ENCODE measurements at regions not wholly inside any gene's neighbourhood (a gene's known extent, or its start where the extent isn't known, plus 50 kb on each side); places are given as distances from the start of the nearest gene placed in this dataset.

DNA sequence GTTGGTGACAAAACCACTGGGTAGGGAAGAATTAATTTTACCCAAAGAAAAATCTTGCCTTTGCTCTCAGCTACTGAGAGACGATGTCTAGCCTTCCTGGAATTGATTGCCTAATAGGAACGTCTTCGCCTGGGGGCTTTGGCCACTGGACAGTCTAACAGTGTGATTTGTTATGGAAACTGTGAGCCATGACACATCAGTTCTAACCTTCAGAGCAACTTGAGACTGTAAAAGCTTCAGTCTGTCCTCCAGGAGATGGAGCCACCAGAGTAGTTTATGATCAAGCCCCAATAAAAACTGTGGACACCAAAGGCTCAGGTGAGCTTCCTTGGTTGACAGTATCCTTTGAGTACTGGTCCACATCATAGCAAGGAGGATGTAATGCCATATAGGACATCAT lies 235.8 kb upstream of the TMCO5A start:
- DNase-seq (ENCODE audit: low read depth) = no peak

DNA sequence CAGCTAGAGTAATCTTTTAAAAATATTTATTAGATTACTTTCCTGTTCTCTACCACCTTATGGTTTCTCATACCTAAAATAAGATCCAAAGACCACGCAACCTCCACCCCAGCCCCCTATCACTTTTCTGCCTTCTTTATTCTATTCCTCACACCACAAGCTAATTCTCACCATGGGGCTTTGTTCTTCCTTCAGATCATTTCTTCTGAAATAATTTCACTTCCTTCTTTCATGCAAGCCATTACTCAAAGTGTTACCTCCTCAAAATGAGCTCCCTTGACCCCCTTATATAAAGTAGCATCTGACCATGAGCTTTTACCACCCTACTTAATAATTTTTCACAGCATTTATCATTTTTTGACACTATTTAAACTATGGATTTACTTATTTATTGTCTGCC lies 233.2 kb upstream of the TMCO5A start:
- DNase-seq (ENCODE audit: low read depth) = no peak

DNA sequence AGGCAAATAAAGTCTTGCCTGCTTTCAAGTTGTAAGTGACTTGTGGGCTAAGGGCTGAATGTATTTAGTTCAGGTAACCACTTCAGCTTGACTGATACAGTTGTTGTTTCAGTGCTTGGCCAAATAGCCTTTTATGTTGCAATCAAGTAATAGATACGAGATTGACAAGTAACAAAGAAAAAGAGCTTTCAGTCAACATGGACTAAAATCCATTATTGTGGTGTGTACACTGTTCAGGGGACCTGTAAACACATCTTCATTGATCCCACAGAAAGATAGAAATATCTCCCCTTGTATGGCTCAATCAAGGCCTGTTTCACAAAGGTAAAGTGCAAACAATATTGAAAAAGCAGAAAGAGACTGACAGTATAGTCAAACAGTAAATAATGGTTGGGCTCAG lies 224.8 kb upstream of the TMCO5A start:
- no peak for DNase-seq (ENCODE audit: low read depth)

DNA sequence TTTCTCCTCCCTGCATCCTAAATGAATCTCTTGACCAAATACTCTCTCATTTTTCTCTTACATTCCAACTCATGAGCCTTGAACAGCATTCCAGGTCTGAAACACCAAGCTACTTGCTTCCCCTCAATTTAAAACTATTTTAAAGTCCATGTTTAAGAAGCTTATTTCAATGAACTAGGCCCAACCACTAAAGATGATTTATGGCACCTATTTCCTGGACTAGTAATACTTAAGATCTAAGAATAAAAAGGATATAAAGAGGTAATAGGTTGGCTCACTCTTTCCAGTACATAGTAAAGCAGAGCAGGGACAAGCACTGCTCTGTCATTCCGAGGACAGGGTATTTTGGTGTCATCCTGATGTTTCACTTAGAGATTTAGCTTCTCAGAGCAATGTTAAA lies 219.3 kb upstream of the TMCO5A start:
- DNase-seq (ENCODE audit: low read depth) = no peak

DNA sequence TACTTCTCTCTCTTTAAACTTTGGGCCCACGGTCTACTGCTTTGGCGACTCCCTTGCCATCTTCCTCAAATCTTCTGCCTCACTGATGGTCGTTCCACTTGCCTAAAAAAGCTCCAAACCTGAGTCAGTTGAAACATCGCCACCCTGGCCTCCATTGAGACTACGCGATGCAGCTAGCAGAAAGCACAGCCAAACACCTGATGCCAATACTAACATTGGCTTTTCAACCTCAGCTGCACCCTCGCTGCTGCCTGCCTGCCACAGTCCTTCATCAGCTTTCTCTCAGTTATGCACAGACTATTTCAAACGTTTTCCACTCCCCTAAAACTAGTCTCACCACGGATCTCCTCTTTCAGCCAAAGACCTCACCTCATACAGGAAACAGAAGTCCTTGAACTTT lies 214.2 kb upstream of the TMCO5A start:
- DNase-seq (ENCODE audit: low read depth) = no peak

GRCh38 chr15:37731146-37731746 lies 203.2 kb upstream of the TMCO5A start:
- no peak for DNase-seq (ENCODE audit: low read depth)

- DNase-seq (ENCODE audit: low read depth) = no peak
These were observed 200.8 kb upstream of the TMCO5A start for GRCh38 chr15:37733628-37734027.

DNA sequence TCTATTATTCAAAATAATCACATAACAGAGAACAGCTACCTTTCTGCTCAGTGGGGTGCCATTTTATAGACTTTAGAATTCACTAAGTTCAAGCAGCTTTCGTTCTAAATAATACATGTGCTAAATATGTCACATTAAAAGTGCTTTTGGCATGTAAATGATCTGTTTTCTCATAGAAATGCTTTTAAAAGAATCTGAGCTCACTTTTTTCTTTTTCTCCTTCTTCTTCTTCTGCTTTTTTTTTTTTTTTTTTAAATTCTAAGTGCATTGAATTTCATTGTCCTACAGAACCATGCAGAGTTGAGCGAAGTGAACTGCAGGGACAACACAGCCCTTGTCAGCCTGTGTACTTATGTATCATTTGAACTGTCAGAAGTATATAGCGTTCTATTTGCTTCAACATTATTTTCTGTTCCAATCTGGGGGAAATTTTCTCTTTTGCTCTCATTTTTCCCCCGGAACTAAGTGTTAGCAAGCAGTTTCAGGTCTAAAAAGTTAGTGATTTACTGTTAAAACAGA lies 193.8 kb upstream of the TMCO5A start:
- DNase-seq (ENCODE audit: low read depth) = no peak

- no peak for DNase-seq (ENCODE audit: low read depth)
These were observed 190.6 kb upstream of the TMCO5A start for GRCh38 chr15:37743826-37744225.

DNA sequence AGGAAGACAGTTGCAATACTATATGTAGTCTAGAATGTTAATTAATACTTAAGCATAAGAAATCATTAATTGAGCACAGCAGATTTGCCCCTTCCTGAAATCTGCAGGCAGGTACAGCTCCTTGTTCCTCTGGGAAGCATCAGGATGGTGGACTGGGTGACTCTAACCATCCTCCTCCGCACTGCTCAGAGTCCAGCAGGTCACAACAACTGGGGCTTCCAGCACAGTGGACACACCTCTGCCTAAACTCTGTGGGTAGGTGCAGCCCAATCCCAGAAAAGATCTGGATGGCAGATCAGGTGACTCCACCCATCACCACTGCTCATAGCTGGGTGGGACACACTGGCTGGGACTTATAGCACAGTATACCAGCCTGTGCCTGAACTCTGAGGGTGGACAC lies 189.9 kb upstream of the TMCO5A start:
- DNase-seq (ENCODE audit: low read depth) = no peak

DNA sequence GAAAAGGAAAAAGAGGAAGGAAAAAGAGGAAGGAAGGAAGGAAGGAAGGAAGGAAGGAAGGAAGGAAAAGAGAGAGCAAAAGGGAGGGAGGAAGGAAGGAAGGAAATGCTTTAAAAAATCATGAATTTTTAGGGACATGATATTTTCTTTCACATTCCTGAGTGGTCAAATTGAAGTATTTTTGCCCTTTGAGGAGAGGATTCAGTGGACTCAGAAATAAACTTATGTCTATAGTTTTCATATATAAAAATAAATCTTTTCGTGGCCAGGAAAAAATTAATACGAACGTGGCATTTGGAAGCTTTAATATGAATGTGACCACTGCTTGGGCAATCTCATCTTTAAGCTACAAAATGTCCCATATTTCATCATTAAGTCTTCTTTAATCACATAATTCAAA lies 183.0 kb upstream of the TMCO5A start:
- DNase-seq (ENCODE audit: low read depth) = no peak

- DNase-seq (ENCODE audit: low read depth) = no peak
These were observed 178.0 kb upstream of the TMCO5A start for GRCh38 chr15:37756407-37756806.

- no peak for DNase-seq (ENCODE audit: low read depth)
These were observed 176.0 kb upstream of the TMCO5A start for GRCh38 chr15:37758412-37758811.

- peak; percentile 73 for DNase-seq (ENCODE audit: low read depth)
These were observed 169.7 kb upstream of the TMCO5A start for GRCh38 chr15:37764733-37765191.

GRCh38 chr15:37765786-37766185 lies 168.7 kb upstream of the TMCO5A start:
- no peak for DNase-seq (ENCODE audit: low read depth)

GRCh38 chr15:37767841-37768455 lies 166.5 kb upstream of the TMCO5A start:
- no peak for DNase-seq (ENCODE audit: low read depth)

GRCh38 chr15:37771465-37771864 lies 163.0 kb upstream of the TMCO5A start:
- peak; percentile 20 for DNase-seq (ENCODE audit: low read depth)

- DNase-seq (ENCODE audit: low read depth) = no peak
These were observed 161.2 kb upstream of the TMCO5A start for GRCh38 chr15:37773111-37773860.

DNA sequence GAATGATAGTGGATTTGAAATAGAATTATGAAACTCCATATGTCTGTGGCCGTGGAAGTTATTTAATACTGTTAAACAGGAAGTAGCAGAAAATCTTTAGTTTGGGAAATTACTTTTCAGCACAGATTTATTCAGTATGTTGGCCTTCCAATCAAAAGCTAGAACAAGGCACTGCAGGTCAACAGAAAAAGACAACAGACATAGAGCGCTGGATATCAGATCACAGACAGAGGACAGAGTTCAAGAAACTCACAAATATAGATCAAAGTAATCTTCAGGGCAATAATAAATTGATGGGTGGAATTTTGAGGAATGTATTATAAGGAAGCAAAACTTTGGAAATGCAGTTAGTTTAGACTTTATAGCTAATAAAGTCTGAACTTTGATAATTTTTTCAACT lies 159.5 kb upstream of the TMCO5A start:
- no peak for DNase-seq (ENCODE audit: low read depth)

DNA sequence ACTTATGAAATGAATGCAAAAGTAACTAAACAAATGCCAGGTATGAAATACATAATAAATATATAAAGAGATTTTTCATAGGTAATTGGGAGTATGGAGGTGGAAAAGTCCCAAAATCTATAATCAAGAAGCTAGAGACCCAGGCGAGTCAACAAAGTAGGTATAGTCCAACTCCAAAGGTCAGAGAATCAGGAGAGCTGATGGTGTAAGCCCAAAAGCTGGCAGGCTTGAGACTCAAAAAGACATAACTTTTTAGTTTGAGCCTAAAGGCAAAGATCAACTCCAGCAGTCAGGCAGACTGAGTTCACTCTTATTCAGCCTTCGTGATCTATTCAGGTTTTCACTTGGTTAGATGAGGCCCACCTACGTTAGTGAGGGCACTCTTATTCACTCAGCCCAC lies 157.4 kb upstream of the TMCO5A start:
- no peak for DNase-seq (ENCODE audit: low read depth)

- DNase-seq (ENCODE audit: low read depth) = no peak
These were observed 151.2 kb upstream of the TMCO5A start for GRCh38 chr15:37783290-37783689.

GRCh38 chr15:37788330-37788729 lies 146.1 kb upstream of the TMCO5A start:
- DNase-seq (ENCODE audit: low read depth) = no peak

- no peak for DNase-seq (ENCODE audit: low read depth)
These were observed 145.6 kb upstream of the TMCO5A start for GRCh38 chr15:37788767-37789396.
